HL-60 (cell line): ENCODE measurements at regions not wholly inside any gene's neighbourhood (a gene's known extent, or its start where the extent isn't known, plus 50 kb on each side); places are given as distances from the start of the nearest gene placed in this dataset.

ENCODE experiments used
- DNase-seq, 2 experiments: peaks; one replicate each; pipeline ENCODE4 v3.0.0-alpha.2; 2010 to 2020; ENCODE audit warnings: low read depth in 1 of 2, low spot score in 1 of 2
- H3K27ac ChIP-seq: fragments of 250-450 bp; sonication (Bioruptor Pico); replicated peaks from 2 replicates; pipeline ENCODE4 v1.5.1; 2020; ENCODE audit warnings: mild to moderate bottlenecking, moderate library complexity
- H3K27me3 ChIP-seq: fragments of 250-450 bp; sonication (Bioruptor Pico); 2 replicates; pipeline ENCODE4 v1.5.1; 2021; ENCODE audit warnings: mild to moderate bottlenecking, moderate library complexity; ENCODE audit not compliant: insufficient read depth, poor library complexity, severe bottlenecking
- H3K4me3 ChIP-seq: replicated peaks from 2 replicates; pipeline ENCODE4 v1.5.1; 2011; ENCODE audit warnings: mild to moderate bottlenecking, control low read depth, low read length; ENCODE audit not compliant: insufficient read depth
- CTCF ChIP-seq: IDR thresholded peaks from one replicate; pipeline ENCODE4 v1.5.1; 2011; ENCODE audit warnings: low read length, control low read depth, inconsistent platforms; ENCODE audit not compliant: insufficient read depth
- GABPA ChIP-seq: IDR thresholded peaks from 2 replicates; pipeline ENCODE4 v1.6.1; 2012; ENCODE audit warnings: low read depth
- POLR2AphosphoS5 ChIP-seq: IDR thresholded peaks from 2 replicates; pipeline ENCODE4 v1.6.1; 2012; ENCODE audit warnings: low read depth
- REST ChIP-seq: IDR thresholded peaks from 2 replicates; pipeline ENCODE4 v1.6.1; 2012; ENCODE audit warnings: low read depth; ENCODE audit not compliant: insufficient replicate concordance
- SPI1 ChIP-seq: IDR thresholded peaks from 2 replicates; pipeline ENCODE4 v1.6.1; 2012; ENCODE audit warnings: low read depth, mild to moderate bottlenecking, borderline replicate concordance

GRCh38 chr20:56718816-56719215, 89.7 kb downstream of the TFAP2C start:
- no peaks in the 10 kb centered on the region for H3K27me3 ChIP-seq
- no peak overlapping the region for H3K4me3 ChIP-seq
- DNase-seq: no peak
- TF ChIP-seq CTCF: no peak
- no peak for TF ChIP-seq POLR2AphosphoS5
- no peak for TF ChIP-seq GABPA
- no peak for TF ChIP-seq REST
- TF ChIP-seq SPI1: no peak
- H3K27ac ChIP-seq: no peak overlapping the region

- H3K4me3 ChIP-seq: no peak overlapping the region
- no peaks in the 10 kb centered on the region for H3K27me3 ChIP-seq
- TF ChIP-seq GABPA: no peak
- no peak for TF ChIP-seq POLR2AphosphoS5
- no peak overlapping the region for H3K27ac ChIP-seq
- DNase-seq: no peak
Observed at GRCh38 chr20:56720620-56721213, 91.6 kb downstream of the TFAP2C start.

GRCh38 chr20:56722042-56722441, 92.9 kb downstream of the TFAP2C start:
- peak; percentile 81 to 83 for DNase-seq
- Histone ChIP-seq H3K27ac (no peak overlapping the region), H3K27me3 (no peaks in the 10 kb centered on the region)

More at GRCh38 chr20:56722042-56722441, 92.9 kb downstream of the TFAP2C start:
- TF ChIP-seq POLR2AphosphoS5 (peak; percentile 30; the same call in 1 of the 2 replicates), CTCF (no peak), GABPA (peak; percentile 50), SPI1 (peak; percentile 99), REST (no peak)
- H3K4me3 ChIP-seq: no peak overlapping the region
